GM21526 (cell line): ENCODE measurements at regions not wholly inside any gene's neighbourhood (a gene's known extent, or its start where the extent isn't known, plus 50 kb on each side); places are given as distances from the start of the nearest gene placed in this dataset.

Experiments used
- ATAC-seq: cut with Tn5 transposase; IDR thresholded peaks from one replicate; pipeline ENCODE4 v1.9.1; 2021; ENCODE audit warnings: moderate library complexity; ENCODE audit not compliant: unreplicated experiment, low FRiP score

GRCh38 chr9:26334706-26335105 is 557.9 kb downstream of the CAAP1 start:
- no peak for ATAC-seq

GRCh38 chr9:26331223-26331622 is 561.4 kb downstream of the CAAP1 start:
- ATAC-seq = no peak

- ATAC-seq = no peak
Observed at GRCh38 chr9:26329974-26330373, 562.6 kb downstream of the CAAP1 start.

GRCh38 chr9:26326563-26326962 is 566.0 kb downstream of the CAAP1 start:
- ATAC-seq = no peak

GRCh38 chr9:26325444-26325829 is 567.2 kb downstream of the CAAP1 start:
- ATAC-seq = no peak

- no peak for ATAC-seq
Observed at GRCh38 chr9:26324786-26325443, 567.7 kb downstream of the CAAP1 start.

GRCh38 chr9:26321935-26322334 is 570.7 kb downstream of the CAAP1 start:
- ATAC-seq = no peak

- no peak for ATAC-seq
Observed at GRCh38 chr9:26319859-26320258, 572.7 kb downstream of the CAAP1 start.

GRCh38 chr9:26313108-26313507 is 579.5 kb downstream of the CAAP1 start:
- ATAC-seq = no peak

GRCh38 chr9:26311463-26311995 is 581.1 kb downstream of the CAAP1 start:
- ATAC-seq = no peak

GRCh38 chr9:26310294-26310693 is 582.3 kb downstream of the CAAP1 start:
- no peak for ATAC-seq

GRCh38 chr9:26308328-26308727 is 584.3 kb downstream of the CAAP1 start:
- no peak for ATAC-seq

GRCh38 chr9:26301659-26302058 is 590.9 kb downstream of the CAAP1 start:
- ATAC-seq = no peak

- ATAC-seq = no peak
Observed at GRCh38 chr9:26301046-26301445, 591.6 kb downstream of the CAAP1 start.

- ATAC-seq = no peak
Observed at GRCh38 chr9:26296910-26297572, 595.6 kb downstream of the CAAP1 start.

GRCh38 chr9:26292943-26293342 is 599.7 kb downstream of the CAAP1 start:
- no peak for ATAC-seq

- no peak for ATAC-seq
Observed at GRCh38 chr9:26271495-26272122, 593.4 kb upstream of the TUSC1 start.

GRCh38 chr9:26266146-26266793 is 588.0 kb upstream of the TUSC1 start:
- no peak for ATAC-seq

GRCh38 chr9:26264709-26265601 is 586.7 kb upstream of the TUSC1 start:
- ATAC-seq = no peak

- ATAC-seq = no peak
Observed at GRCh38 chr9:26263478-26263877, 585.2 kb upstream of the TUSC1 start.
